ENCODE measurements at regions not wholly inside any gene's neighbourhood (a gene's known extent, or its start where the extent isn't known, plus 50 kb on each side); places are given as distances from the start of the nearest gene placed in this dataset.

DNA sequence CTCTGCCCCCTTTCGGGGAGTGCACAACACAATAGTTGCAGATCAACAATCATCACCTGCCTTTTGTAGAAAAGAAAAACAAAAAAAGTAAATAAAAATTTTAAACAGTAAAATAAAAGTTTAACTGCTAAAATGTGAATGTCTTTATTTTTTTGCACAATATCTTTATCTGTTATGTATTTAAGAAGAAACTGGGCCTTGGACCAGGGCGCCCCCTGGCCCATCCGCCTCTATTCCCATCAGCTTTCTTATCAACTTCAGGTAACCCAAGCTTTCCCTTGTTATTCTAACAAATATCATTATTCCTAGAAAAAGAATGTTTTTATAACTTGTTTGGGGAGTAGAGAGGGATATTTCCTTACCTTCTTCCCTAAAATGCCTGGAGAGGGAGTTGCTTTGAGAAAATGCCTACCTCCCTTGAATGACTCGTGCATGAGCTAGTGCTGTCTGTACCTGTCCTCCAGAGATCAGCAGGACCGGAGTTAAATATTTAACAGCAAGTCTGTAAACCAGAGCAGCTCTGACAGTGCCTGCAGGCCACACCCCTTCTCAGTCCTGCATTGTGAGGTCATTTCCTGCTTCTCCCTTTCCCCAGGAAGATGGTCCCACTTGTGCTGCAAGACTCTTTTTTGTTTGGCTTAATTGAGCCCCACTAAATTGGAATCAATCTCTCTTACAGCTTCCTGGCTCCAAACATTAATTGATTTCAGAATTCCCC lies 192.8 kb upstream of the RGS6 start:
- TF ChIP-seq POLR2A (IDR thresholded peaks at IDR 0.05; ENCODE audit: low read length) (no peak), GATA1 (IDR thresholded peaks at IDR 0.05; ENCODE audit: low read depth, low read length) (no peak)

Measured in erythroblast (primary cell).